ENCODE measurements at regions not wholly inside any gene's neighbourhood (a gene's known extent, or its start where the extent isn't known, plus 50 kb on each side); places are given as distances from the start of the nearest gene placed in this dataset.
A peak's percentile ranks its signal among the peaks of the same experiment; 100 is the strongest.
"Not testable (repeated sequence)": the region's sequence is repeated elsewhere in the genome, so short reads cannot be mapped to it uniquely, and the experiment has no call there.

GRCh38 chr7:49660170-49660783, 113.2 kb upstream of the VWC2 start:
- H3K9ac ChIP-seq (ENCODE audit: low read depth, low read length, poor library complexity): no peak overlapping the region
- no peak overlapping the region for H2AK5ac ChIP-seq (ENCODE audit: low read depth, low read length)
- no peak overlapping the region for H4K91ac ChIP-seq (ENCODE audit: low read depth, low read length, poor library complexity)
- no peak overlapping the region for H3K23ac ChIP-seq (ENCODE audit: low read depth, low read length, poor library complexity)
- H3K27ac ChIP-seq (replicated peaks; ENCODE audit: low read length): no peak overlapping the region
- H3K9me3 ChIP-seq (replicated peaks in 1 of 2; ENCODE audit: control insufficient read depth in 2 of 2, insufficient read depth in 1 of 2, low read depth in 1 of 2, low read length in 2 of 2): no peaks in the 10 kb centered on the region
- H3K79me1 ChIP-seq (ENCODE audit: low read depth, low read length): no peaks in the 10 kb centered on the region
- H3K36me3 ChIP-seq (replicated peaks in 1 of 2; ENCODE audit: control insufficient read depth in 2 of 2, insufficient read depth in 2 of 2, low read length in 2 of 2): no peaks in the 10 kb centered on the region
- H4K8ac ChIP-seq (ENCODE audit: low read depth, low read length): no peak overlapping the region
- H3K14ac ChIP-seq (ENCODE audit: low read length): no peak overlapping the region
- no peak overlapping the region for H3K4me3 ChIP-seq (ENCODE audit: low read length in 2 of 2)
- H2AFZ ChIP-seq (ENCODE audit: low read length): no peak overlapping the region
- no peak overlapping the region for H2BK5ac ChIP-seq (ENCODE audit: low read length)
- H2BK120ac ChIP-seq (ENCODE audit: low read depth, low read length): no peak overlapping the region
- no peaks in the 10 kb centered on the region for H3K27me3 ChIP-seq (ENCODE audit: control insufficient read depth in 3 of 3, insufficient read depth in 3 of 3, low read depth in 1 of 3, low read length in 3 of 3)
- no CpG with 5 or more reads among the region's 3 CpGs for WGBS, 2 donors (ENCODE audit: extremely low coverage in 2 of 2, insufficient read length in 2 of 2, insufficient replicate concordance in 1 of 2)
- no peak overlapping the region for H3K4ac ChIP-seq (ENCODE audit: low read length)
- H3K4me2 ChIP-seq (ENCODE audit: insufficient read depth, low read length, poor library complexity, severe bottlenecking): no peak overlapping the region
- DNase-seq (ENCODE audit: low spot score): no peak
- no peaks in the 10 kb centered on the region for H3K4me1 ChIP-seq (ENCODE audit: control insufficient read depth in 2 of 2, insufficient read depth in 1 of 2, low read depth in 1 of 2, low read length in 2 of 2)
- H2BK15ac ChIP-seq (ENCODE audit: low read length): no peak overlapping the region
- no peak overlapping the region for H2BK12ac ChIP-seq (ENCODE audit: low read length)
- no peak overlapping the region for H3K18ac ChIP-seq (ENCODE audit: low read length)

GRCh38 chr7:49660976-49661375, 112.5 kb upstream of the VWC2 start:
- Histone ChIP-seq H3K9me3 (replicated peaks in 1 of 2; ENCODE audit: control insufficient read depth in 2 of 2, insufficient read depth in 1 of 2, low read depth in 1 of 2, low read length in 2 of 2) (no peaks in the 10 kb centered on the region), H3K18ac (ENCODE audit: low read length) (no peak overlapping the region), H2BK15ac (ENCODE audit: low read length) (no peak overlapping the region), H3K4ac (ENCODE audit: low read length) (no peak overlapping the region), H4K91ac (ENCODE audit: low read depth, low read length, poor library complexity) (no peak overlapping the region), H3K27ac (replicated peaks; ENCODE audit: low read length) (no peak overlapping the region), H3K4me3 (ENCODE audit: low read length in 2 of 2) (no peak overlapping the region), H2AFZ (ENCODE audit: low read length) (no peak overlapping the region), H4K8ac (ENCODE audit: low read depth, low read length) (no peak overlapping the region), H2BK12ac (ENCODE audit: low read length) (no peak overlapping the region), H2AK5ac (ENCODE audit: low read depth, low read length) (no peak overlapping the region), H3K79me1 (ENCODE audit: low read depth, low read length) (no peaks in the 10 kb centered on the region), H2BK120ac (ENCODE audit: low read depth, low read length) (no peak overlapping the region), H2BK5ac (ENCODE audit: low read length) (no peak overlapping the region), H3K9ac (ENCODE audit: low read depth, low read length, poor library complexity) (no peak overlapping the region), H3K14ac (ENCODE audit: low read length) (no peak overlapping the region), H3K4me2 (ENCODE audit: insufficient read depth, low read length, poor library complexity, severe bottlenecking) (no peak overlapping the region), H3K36me3 (replicated peaks in 1 of 2; ENCODE audit: control insufficient read depth in 2 of 2, insufficient read depth in 2 of 2, low read length in 2 of 2) (no peaks in the 10 kb centered on the region), H3K27me3 (ENCODE audit: control insufficient read depth in 3 of 3, insufficient read depth in 3 of 3, low read depth in 1 of 3, low read length in 3 of 3) (no peaks in the 10 kb centered on the region), H3K23ac (ENCODE audit: low read depth, low read length, poor library complexity) (no peak overlapping the region), H3K4me1 (ENCODE audit: control insufficient read depth in 2 of 2, insufficient read depth in 1 of 2, low read depth in 1 of 2, low read length in 2 of 2) (no peaks in the 10 kb centered on the region)
- no CpG with 5 or more reads among the region's 14 CpGs for WGBS, 2 donors (ENCODE audit: extremely low coverage in 2 of 2, insufficient read length in 2 of 2, insufficient replicate concordance in 1 of 2)
- no peak for DNase-seq (ENCODE audit: low spot score)

GRCh38 chr7:49665963-49666362, 107.5 kb upstream of the VWC2 start:
- Histone ChIP-seq H4K8ac (ENCODE audit: low read depth, low read length) (peak overlapping the region; percentile 17), H3K18ac (ENCODE audit: low read length) (peak overlapping the region; percentile 76)
- H3K27me3 ChIP-seq (ENCODE audit: control insufficient read depth in 3 of 3, insufficient read depth in 3 of 3, low read depth in 1 of 3, low read length in 3 of 3); H3K4me1 ChIP-seq (ENCODE audit: control insufficient read depth in 2 of 2, insufficient read depth in 1 of 2, low read depth in 1 of 2, low read length in 2 of 2); H3K23ac ChIP-seq (ENCODE audit: low read depth, low read length, poor library complexity); H3K4me2 ChIP-seq (ENCODE audit: insufficient read depth, low read length, poor library complexity, severe bottlenecking); DNase-seq (ENCODE audit: low spot score); H2BK15ac ChIP-seq (ENCODE audit: low read length); H4K91ac ChIP-seq (ENCODE audit: low read depth, low read length, poor library complexity); H2AFZ ChIP-seq (ENCODE audit: low read length); H3K4ac ChIP-seq (ENCODE audit: low read length); H3K27ac ChIP-seq (replicated peaks; ENCODE audit: low read length); H3K9me3 ChIP-seq (replicated peaks in 1 of 2; ENCODE audit: control insufficient read depth in 2 of 2, insufficient read depth in 1 of 2, low read depth in 1 of 2, low read length in 2 of 2); H3K4me3 ChIP-seq (ENCODE audit: low read length in 2 of 2); H3K9ac ChIP-seq (ENCODE audit: low read depth, low read length, poor library complexity); H2AK5ac ChIP-seq (ENCODE audit: low read depth, low read length); H3K14ac ChIP-seq (ENCODE audit: low read length); H3K79me1 ChIP-seq (ENCODE audit: low read depth, low read length); H2BK120ac ChIP-seq (ENCODE audit: low read depth, low read length); H2BK12ac ChIP-seq (ENCODE audit: low read length); H3K36me3 ChIP-seq (replicated peaks in 1 of 2; ENCODE audit: control insufficient read depth in 2 of 2, insufficient read depth in 2 of 2, low read length in 2 of 2); H2BK5ac ChIP-seq (ENCODE audit: low read length): not testable (repeated sequence)
- WGBS, 2 donors (ENCODE audit: extremely low coverage in 2 of 2, insufficient read length in 2 of 2, insufficient replicate concordance in 1 of 2): no CpG with 5 or more reads among the region's 10 CpGs

GRCh38 chr7:49666764-49667163, 106.7 kb upstream of the VWC2 start:
- Histone ChIP-seq H2BK12ac (ENCODE audit: low read length) (no peak overlapping the region), H4K91ac (ENCODE audit: low read depth, low read length, poor library complexity) (no peak overlapping the region), H3K4me1 (ENCODE audit: control insufficient read depth in 2 of 2, insufficient read depth in 1 of 2, low read depth in 1 of 2, low read length in 2 of 2) (peaks cover 0 to 2% of the 10 kb centered on the region in 2 donors), H3K9ac (ENCODE audit: low read depth, low read length, poor library complexity) (no peak overlapping the region), H2BK5ac (ENCODE audit: low read length) (no peak overlapping the region), H4K8ac (ENCODE audit: low read depth, low read length) (no peak overlapping the region), H2BK15ac (ENCODE audit: low read length) (no peak overlapping the region), H3K36me3 (replicated peaks in 1 of 2; ENCODE audit: control insufficient read depth in 2 of 2, insufficient read depth in 2 of 2, low read length in 2 of 2) (no peaks in the 10 kb centered on the region), H2AK5ac (ENCODE audit: low read depth, low read length) (no peak overlapping the region), H3K79me1 (ENCODE audit: low read depth, low read length) (no peaks in the 10 kb centered on the region), H3K23ac (ENCODE audit: low read depth, low read length, poor library complexity) (no peak overlapping the region), H2BK120ac (ENCODE audit: low read depth, low read length) (no peak overlapping the region), H3K18ac (ENCODE audit: low read length) (no peak overlapping the region), H3K4me2 (ENCODE audit: insufficient read depth, low read length, poor library complexity, severe bottlenecking) (no peak overlapping the region), H3K4ac (ENCODE audit: low read length) (no peak overlapping the region), H3K14ac (ENCODE audit: low read length) (no peak overlapping the region), H3K4me3 (ENCODE audit: low read length in 2 of 2) (no peak overlapping the region), H2AFZ (ENCODE audit: low read length) (no peak overlapping the region), H3K27me3 (ENCODE audit: control insufficient read depth in 3 of 3, insufficient read depth in 3 of 3, low read depth in 1 of 3, low read length in 3 of 3) (no peaks in the 10 kb centered on the region), H3K9me3 (replicated peaks in 1 of 2; ENCODE audit: control insufficient read depth in 2 of 2, insufficient read depth in 1 of 2, low read depth in 1 of 2, low read length in 2 of 2) (no peaks in the 10 kb centered on the region), H3K27ac (replicated peaks; ENCODE audit: low read length) (no peak overlapping the region)
- no peak for DNase-seq (ENCODE audit: low spot score)
- no CpG with 5 or more reads among the region's 1 CpG for WGBS, 2 donors (ENCODE audit: extremely low coverage in 2 of 2, insufficient read length in 2 of 2, insufficient replicate concordance in 1 of 2)

Data from neuronal stem cell (in vitro differentiated cells).